HG03045 (cell line): ENCODE measurements at regions not wholly inside any gene's neighbourhood (a gene's known extent, or its start where the extent isn't known, plus 50 kb on each side); places are given as distances from the start of the nearest gene placed in this dataset.
"Not testable (repeated sequence)": the region's sequence is repeated elsewhere in the genome, so short reads cannot be mapped to it uniquely, and the experiment has no call there.

Experiments used
- ATAC-seq: cut with Tn5 transposase; IDR thresholded peaks from one replicate; pipeline ENCODE4 v1.9.1; 2021; ENCODE audit warnings: mild to moderate bottlenecking, moderate library complexity; ENCODE audit not compliant: unreplicated experiment

- no peak for ATAC-seq
Measured at GRCh38 chr3:193040836-193041672, 123.4 kb upstream of the MB21D2 start.

GRCh38 chr3:193046371-193046770, 128.7 kb upstream of the MB21D2 start:
- ATAC-seq, result no peak

- not testable (repeated sequence) for ATAC-seq
Measured at GRCh38 chr3:193047461-193047860, 129.8 kb upstream of the MB21D2 start.

GRCh38 chr3:193048127-193048526, 130.5 kb upstream of the MB21D2 start:
- ATAC-seq, result no peak

GRCh38 chr3:193049935-193050334, 132.3 kb upstream of the MB21D2 start:
- no peak for ATAC-seq

- ATAC-seq, result no peak
Measured at GRCh38 chr3:193051314-193051713, 133.7 kb upstream of the MB21D2 start.

GRCh38 chr3:193052354-193053045, 134.8 kb upstream of the MB21D2 start:
- no peak for ATAC-seq

- no peak for ATAC-seq
Measured at GRCh38 chr3:193053046-193053435, 135.4 kb upstream of the MB21D2 start.

GRCh38 chr3:193055352-193055751, 137.7 kb upstream of the MB21D2 start:
- no peak for ATAC-seq

GRCh38 chr3:193057616-193058015, 140.0 kb upstream of the MB21D2 start:
- no peak for ATAC-seq

- no peak for ATAC-seq
Measured at GRCh38 chr3:193060748-193061546, 143.3 kb upstream of the MB21D2 start.

GRCh38 chr3:193068365-193068764, 150.7 kb upstream of the MB21D2 start:
- ATAC-seq, result no peak

GRCh38 chr3:193069732-193070131, 152.1 kb upstream of the MB21D2 start:
- ATAC-seq, result not testable (repeated sequence)

GRCh38 chr3:193078996-193079753, 161.5 kb upstream of the MB21D2 start:
- no peak for ATAC-seq

GRCh38 chr3:193080821-193081365, 160.1 kb upstream of the PLAAT1 start:
- ATAC-seq, result no peak

GRCh38 chr3:193085655-193086054, 155.4 kb upstream of the PLAAT1 start:
- no peak for ATAC-seq

- ATAC-seq, result no peak
Measured at GRCh38 chr3:193086681-193087080, 154.3 kb upstream of the PLAAT1 start.

GRCh38 chr3:193087336-193087735, 153.7 kb upstream of the PLAAT1 start:
- no peak for ATAC-seq

GRCh38 chr3:193095366-193095765, 145.7 kb upstream of the PLAAT1 start:
- no peak for ATAC-seq

- no peak for ATAC-seq
Measured at GRCh38 chr3:193096076-193096475, 144.9 kb upstream of the PLAAT1 start.
